Right atrium auricular region (tissue), 2 donors: ENCODE measurements at regions not wholly inside any gene's neighbourhood (a gene's known extent, or its start where the extent isn't known, plus 50 kb on each side); places are given as distances from the start of the nearest gene placed in this dataset.
"Not testable (repeated sequence)": the region's sequence is repeated elsewhere in the genome, so short reads cannot be mapped to it uniquely, and the experiment has no call there.

Source experiments
- DNase-seq: peaks from one replicate; pipeline ENCODE4 v3.0.0-alpha.2; 2019; ENCODE audit warnings: low spot score
- H3K27ac ChIP-seq, 2 donors: fragments of 200-600 bp; sonication (generic); 1 replicate in 1 of 2; 2 replicates in 1 of 2; pipeline ENCODE4 v1.5.1; 2016 to 2019
- H3K27me3 ChIP-seq, 2 donors: fragments of 200-600 bp; sonication (generic); one replicate each; pipeline versions ENCODE4 v1.5.1 to v1.6.0; 2017 to 2019
- H3K36me3 ChIP-seq: fragments of 200-600 bp; sonication (generic); one replicate; pipeline ENCODE4 v1.5.1; 2016
- H3K4me1 ChIP-seq, 2 donors: fragments of 200-600 bp; sonication (generic); one replicate each; pipeline versions ENCODE4 v1.5.1 to v1.6.0; 2017 to 2019
- H3K4me3 ChIP-seq, 2 donors: fragments of 200-600 bp; sonication (generic); 1 replicate in 1 of 2; 2 replicates in 1 of 2; pipeline ENCODE4 v1.5.1; 2017 to 2019; ENCODE audit warnings: mild to moderate bottlenecking in 1 of 2, moderate library complexity in 1 of 2
- H3K9me3 ChIP-seq, 2 donors: fragments of 200-600 bp; sonication (generic); one replicate each; pipeline ENCODE4 v1.5.1; 2019
- TF ChIP-seq, protein P1 (sequence below), 2 donors: fragments of 200-600 bp; sonication (generic); IDR thresholded peaks; one replicate each; pipeline ENCODE4 v1.5.1; 2019; ENCODE audit warnings: antibody characterized with exemption in 2 of 2

GRCh38 chr21:41567901-41568510 lies 60.0 kb upstream of the TMPRSS2 start:
- no peaks in the 10 kb centered on the region for H3K4me1 ChIP-seq
- no peaks in the 10 kb centered on the region for H3K27me3 ChIP-seq
- DNase-seq: no peak
- H3K36me3 ChIP-seq: no peaks in the 10 kb centered on the region
- TF ChIP-seq, protein P1, sequence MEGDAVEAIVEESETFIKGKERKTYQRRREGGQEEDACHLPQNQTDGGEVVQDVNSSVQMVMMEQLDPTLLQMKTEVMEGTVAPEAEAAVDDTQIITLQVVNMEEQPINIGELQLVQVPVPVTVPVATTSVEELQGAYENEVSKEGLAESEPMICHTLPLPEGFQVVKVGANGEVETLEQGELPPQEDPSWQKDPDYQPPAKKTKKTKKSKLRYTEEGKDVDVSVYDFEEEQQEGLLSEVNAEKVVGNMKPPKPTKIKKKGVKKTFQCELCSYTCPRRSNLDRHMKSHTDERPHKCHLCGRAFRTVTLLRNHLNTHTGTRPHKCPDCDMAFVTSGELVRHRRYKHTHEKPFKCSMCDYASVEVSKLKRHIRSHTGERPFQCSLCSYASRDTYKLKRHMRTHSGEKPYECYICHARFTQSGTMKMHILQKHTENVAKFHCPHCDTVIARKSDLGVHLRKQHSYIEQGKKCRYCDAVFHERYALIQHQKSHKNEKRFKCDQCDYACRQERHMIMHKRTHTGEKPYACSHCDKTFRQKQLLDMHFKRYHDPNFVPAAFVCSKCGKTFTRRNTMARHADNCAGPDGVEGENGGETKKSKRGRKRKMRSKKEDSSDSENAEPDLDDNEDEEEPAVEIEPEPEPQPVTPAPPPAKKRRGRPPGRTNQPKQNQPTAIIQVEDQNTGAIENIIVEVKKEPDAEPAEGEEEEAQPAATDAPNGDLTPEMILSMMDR (IDR thresholded peaks at IDR 0.05): no peak
- H3K27ac ChIP-seq: no peak overlapping the region
- no peak overlapping the region for H3K4me3 ChIP-seq
- peaks cover 0 to 16% of the 10 kb centered on the region in 2 donors for H3K9me3 ChIP-seq

- not testable (repeated sequence) for H3K4me1 ChIP-seq, H3K27ac ChIP-seq, H3K36me3 ChIP-seq, H3K27me3 ChIP-seq, DNase-seq, H3K4me3 ChIP-seq
- peaks cover 0 to 14% of the 10 kb centered on the region in 2 donors for H3K9me3 ChIP-seq
Observed at GRCh38 chr21:41567237-41567636, 59.3 kb upstream of the TMPRSS2 start.

- peaks cover 0 to 7% of the 10 kb centered on the region in 2 donors for H3K9me3 ChIP-seq
- H3K27me3 ChIP-seq: no peaks in the 10 kb centered on the region
Observed at GRCh38 chr21:41566500-41567014, 58.6 kb upstream of the TMPRSS2 start.

GRCh38 chr21:41565550-41565949 lies 57.6 kb upstream of the TMPRSS2 start:
- TF ChIP-seq, protein P1 (IDR thresholded peaks at IDR 0.05): no peak
- no peaks in the 10 kb centered on the region for H3K9me3 ChIP-seq
- no peak overlapping the region for H3K4me3 ChIP-seq
- H3K36me3 ChIP-seq: no peaks in the 10 kb centered on the region
- no peaks in the 10 kb centered on the region for H3K4me1 ChIP-seq
- no peak for DNase-seq
- H3K27ac ChIP-seq: no peak overlapping the region
- H3K27me3 ChIP-seq: no peaks in the 10 kb centered on the region

More at GRCh38 chr21:41566500-41567014, 58.6 kb upstream of the TMPRSS2 start:
- no peak overlapping the region for H3K4me3 ChIP-seq
- no peaks in the 10 kb centered on the region for H3K4me1 ChIP-seq
- DNase-seq: no peak
- no peak overlapping the region for H3K27ac ChIP-seq
- no peaks in the 10 kb centered on the region for H3K36me3 ChIP-seq
- TF ChIP-seq, protein P1 (IDR thresholded peaks at IDR 0.05): no peak

GRCh38 chr21:41564871-41565274 lies 56.9 kb upstream of the TMPRSS2 start:
- DNase-seq: no peak
- no peaks in the 10 kb centered on the region for H3K9me3 ChIP-seq
- no peaks in the 10 kb centered on the region for H3K36me3 ChIP-seq
- TF ChIP-seq, protein P1 (IDR thresholded peaks at IDR 0.05): no peak
- H3K27ac ChIP-seq: no peak overlapping the region
- H3K4me3 ChIP-seq: no peak overlapping the region
- H3K4me1 ChIP-seq: no peaks in the 10 kb centered on the region
- H3K27me3 ChIP-seq: no peaks in the 10 kb centered on the region

- TF ChIP-seq, protein P1 (IDR thresholded peaks at IDR 0.05): no peak
- peak; percentile 9 for DNase-seq
- Histone ChIP-seq H3K27ac (no peak overlapping the region), H3K4me3 (no peak overlapping the region), H3K27me3 (no peaks in the 10 kb centered on the region), H3K9me3 (no peaks in the 10 kb centered on the region), H3K36me3 (no peaks in the 10 kb centered on the region), H3K4me1 (no peaks in the 10 kb centered on the region)
Observed at GRCh38 chr21:41562101-41563000, 54.4 kb upstream of the TMPRSS2 start.
